ENCODE measurements at regions not wholly inside any gene's neighbourhood (a gene's known extent, or its start where the extent isn't known, plus 50 kb on each side); places are given as distances from the start of the nearest gene placed in this dataset.

- TF ChIP-seq CTCF (IDR thresholded peaks at IDR 0.05): no peak
- no peak for TF ChIP-seq POLR2A (IDR thresholded peaks at IDR 0.05)
These were observed 73.7 kb upstream of the ARMC2 start for GRCh38 chr6:108774555-108774954.

Measured in testis (tissue), 2 donors.